SK-N-SH (cell line): ENCODE measurements at regions not wholly inside any gene's neighbourhood (a gene's known extent, or its start where the extent isn't known, plus 50 kb on each side); places are given as distances from the start of the nearest gene placed in this dataset.

Experiments
- CTCF ChIP-seq: fragments of 200-600 bp; sonication (generic); IDR thresholded peaks from 2 replicates; pipeline ENCODE4 v1.6.1; 2017; ENCODE audit warnings: antibody characterized with exemption, mild to moderate bottlenecking, moderate library complexity
- EP300 ChIP-seq, 2 experiments: IDR thresholded peaks; 2 replicates each; pipeline versions ENCODE4 v1.4.0 to v1.6.1; 2012; ENCODE audit warnings: borderline replicate concordance in 1 of 2, low read depth in 1 of 2, low read length in 1 of 2
- EZH2phosphoT487 ChIP-seq: fragments of 200-600 bp; sonication (generic); IDR thresholded peaks from 2 replicates; pipeline ENCODE4 v1.6.1; 2017; ENCODE audit warnings: low read depth, mixed run types, mild to moderate bottlenecking, antibody characterized with exemption, moderate library complexity, borderline replicate concordance
- MEF2A ChIP-seq: IDR thresholded peaks from 2 replicates; pipeline ENCODE4 v1.4.0; 2012; ENCODE audit warnings: low read depth, borderline replicate concordance
- RAD21 ChIP-seq: IDR thresholded peaks from 2 replicates; pipeline ENCODE4 v1.6.1; 2012; ENCODE audit warnings: mild to moderate bottlenecking, low read length
- RFX5 ChIP-seq: IDR thresholded peaks from 2 replicates; pipeline ENCODE4 v1.6.1; 2012; ENCODE audit warnings: mild to moderate bottlenecking, improper control_type of control experiment, low read length
- YY1 ChIP-seq: IDR thresholded peaks from 2 replicates; pipeline ENCODE4 v1.4.0; 2012; ENCODE audit warnings: low read depth, mild to moderate bottlenecking
- TF ChIP-seq, protein P1 (sequence below): IDR thresholded peaks from 2 replicates; pipeline ENCODE4 v1.4.0; 2012; ENCODE audit warnings: low read depth

DNA sequence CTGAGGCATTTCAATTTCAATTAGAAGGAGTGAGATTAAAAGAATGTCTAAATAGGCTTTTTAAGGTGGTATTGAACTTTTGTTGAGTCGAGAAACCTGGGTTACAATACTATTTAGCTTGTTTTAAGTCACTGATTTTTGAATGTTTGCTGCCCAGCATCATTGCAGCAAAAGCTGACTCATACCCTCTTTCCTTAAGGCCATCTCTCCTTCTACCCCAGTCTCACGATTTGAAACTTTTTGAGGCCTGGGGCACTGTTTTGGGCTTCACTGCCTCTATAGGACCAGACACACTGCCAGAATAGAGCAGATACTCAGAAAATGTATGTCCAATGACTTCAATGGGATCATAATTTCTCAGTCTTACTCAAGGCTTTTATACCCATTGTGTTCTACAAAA is 319.6 kb upstream of the TGFBR2 start:
- TF ChIP-seq, protein P1, sequence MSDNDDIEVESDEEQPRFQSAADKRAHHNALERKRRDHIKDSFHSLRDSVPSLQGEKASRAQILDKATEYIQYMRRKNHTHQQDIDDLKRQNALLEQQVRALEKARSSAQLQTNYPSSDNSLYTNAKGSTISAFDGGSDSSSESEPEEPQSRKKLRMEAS, result no peak
- TF ChIP-seq CTCF, result no peak
- TF ChIP-seq MEF2A, result no peak
- no peak for TF ChIP-seq YY1
- no peak for TF ChIP-seq EP300 (IDR thresholded peaks at IDR 0.05; ENCODE audit: borderline replicate concordance in 1 of 2, low read depth in 1 of 2, low read length in 1 of 2)
- no peak for TF ChIP-seq RFX5
- TF ChIP-seq RAD21, result no peak
- no peak for TF ChIP-seq EZH2phosphoT487
